Karpas-422 (cell line): ENCODE measurements at regions not wholly inside any gene's neighbourhood (a gene's known extent, or its start where the extent isn't known, plus 50 kb on each side); places are given as distances from the start of the nearest gene placed in this dataset.

Experiments
- DNase-seq: peaks from one replicate; pipeline ENCODE4 v3.0.0-alpha.2; 2015
- H2AFZ ChIP-seq: fragments of 200-600 bp; sonication (generic); 2 replicates; pipeline ENCODE4 v1.6.1; 2014; ENCODE audit warnings: antibody characterized with exemption, low read length, mixed read lengths
- H3K27ac ChIP-seq: fragments of 200-600 bp; sonication (generic); 2 replicates; pipeline ENCODE4 v1.5.1; 2014; ENCODE audit warnings: mild to moderate bottlenecking, low read length, moderate library complexity
- H3K27me3 ChIP-seq: fragments of 200-600 bp; sonication (generic); 2 replicates; pipeline ENCODE4 v1.6.1; 2014; ENCODE audit warnings: low read length, mixed read lengths
- H3K36me3 ChIP-seq: fragments of 200-600 bp; sonication (generic); 2 replicates; pipeline ENCODE4 v1.6.1; 2014; ENCODE audit warnings: low read length, mixed read lengths; ENCODE audit not compliant: insufficient read depth
- H3K4me1 ChIP-seq: fragments of 200-600 bp; sonication (generic); 2 replicates; pipeline ENCODE4 v1.6.1; 2014; ENCODE audit warnings: mild to moderate bottlenecking, low read length, mixed read lengths
- H3K4me2 ChIP-seq: fragments of 200-600 bp; sonication (generic); 2 replicates; pipeline ENCODE4 v1.6.1; 2014; ENCODE audit warnings: low read length, low read depth, mild to moderate bottlenecking; ENCODE audit not compliant: poor library complexity, severe bottlenecking
- H3K4me3 ChIP-seq: fragments of 200-600 bp; sonication (generic); 2 replicates; pipeline ENCODE4 v1.5.1; 2014; ENCODE audit warnings: mild to moderate bottlenecking, antibody characterized with exemption, low read length, mixed read lengths
- H3K79me2 ChIP-seq: fragments of 200-600 bp; sonication (generic); 2 replicates; pipeline ENCODE4 v1.6.1; 2014; ENCODE audit warnings: mild to moderate bottlenecking, low read length, mixed read lengths
- H3K9ac ChIP-seq: fragments of 200-600 bp; sonication (generic); 2 replicates; pipeline ENCODE4 v1.6.0; 2014; ENCODE audit warnings: low read length
- H3K9me2 ChIP-seq: fragments of 200-600 bp; sonication (generic), shearing (Covaris generic); replicated peaks from 2 replicates; pipeline ENCODE4 v1.6.0; 2014; ENCODE audit warnings: mild to moderate bottlenecking, low read length, moderate library complexity; ENCODE audit not compliant: insufficient read depth
- H3K9me3 ChIP-seq: fragments of 300-700, 200-600 bp; sonication (generic); 2 replicates; pipeline ENCODE4 v1.6.1; 2014; ENCODE audit warnings: low read length, mixed read lengths
- H4K20me1 ChIP-seq: fragments of 200-600 bp; sonication (generic); 2 replicates; pipeline ENCODE4 v1.6.1; 2014; ENCODE audit warnings: mild to moderate bottlenecking, antibody characterized with exemption, low read length, low read depth; ENCODE audit not compliant: insufficient read depth

DNA sequence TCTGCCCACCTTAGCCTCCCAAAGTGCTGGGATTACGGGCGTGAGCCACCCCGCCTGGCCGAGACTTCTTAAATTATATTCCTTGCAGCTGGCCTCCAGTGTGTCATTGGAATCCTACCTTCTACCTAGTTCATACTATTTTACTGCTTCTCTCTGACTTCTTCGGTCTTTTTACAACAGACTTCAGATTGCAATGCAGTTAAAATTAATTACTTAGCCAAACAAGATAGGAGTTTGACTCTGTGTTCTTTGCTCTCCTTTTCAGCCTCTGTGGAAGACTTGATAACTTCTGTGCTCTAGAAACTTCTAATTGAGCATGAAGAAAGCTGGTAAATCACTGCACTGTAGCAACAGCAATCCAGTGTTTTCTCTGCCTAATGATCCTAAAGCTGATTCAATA, 199.5 kb downstream of the GASK1B start:
- H3K27ac ChIP-seq: no peak overlapping the region
- no peaks in the 10 kb centered on the region for H3K79me2 ChIP-seq
- H3K27me3 ChIP-seq: no peaks in the 10 kb centered on the region
- no peak overlapping the region for H3K9ac ChIP-seq
- no peak overlapping the region for H3K4me2 ChIP-seq
- H3K4me1 ChIP-seq: no peaks in the 10 kb centered on the region
- no peaks in the 10 kb centered on the region for H3K9me2 ChIP-seq
- H4K20me1 ChIP-seq: no peaks in the 10 kb centered on the region
- no peaks in the 10 kb centered on the region for H3K36me3 ChIP-seq
- H3K4me3 ChIP-seq: no peak overlapping the region
- DNase-seq: no peak
- H2AFZ ChIP-seq: no peak overlapping the region
- no peaks in the 10 kb centered on the region for H3K9me3 ChIP-seq

- Histone ChIP-seq H3K36me3 (no peaks in the 10 kb centered on the region), H3K4me3 (no peak overlapping the region), H3K27ac (no peak overlapping the region), H3K4me1 (no peaks in the 10 kb centered on the region), H3K9ac (no peak overlapping the region), H3K9me2 (no peaks in the 10 kb centered on the region), H2AFZ (no peak overlapping the region), H3K4me2 (no peak overlapping the region), H3K9me3 (no peaks in the 10 kb centered on the region), H4K20me1 (no peaks in the 10 kb centered on the region), H3K79me2 (no peaks in the 10 kb centered on the region), H3K27me3 (no peaks in the 10 kb centered on the region)
- no peak for DNase-seq
These were observed 208.4 kb downstream of the GASK1B start for GRCh38 chr4:157964463-157964862.

- Histone ChIP-seq H3K9me3 (peaks cover 4% of the 10 kb centered on the region; the same call in 1 of the 2 replicates), H4K20me1 (no peaks in the 10 kb centered on the region), H2AFZ (no peak overlapping the region), H3K79me2 (no peaks in the 10 kb centered on the region), H3K4me2 (no peak overlapping the region), H3K4me3 (no peak overlapping the region), H3K27me3 (no peaks in the 10 kb centered on the region), H3K36me3 (no peaks in the 10 kb centered on the region), H3K27ac (no peak overlapping the region), H3K9ac (no peak overlapping the region), H3K9me2 (no peaks in the 10 kb centered on the region), H3K4me1 (no peaks in the 10 kb centered on the region)
- no peak for DNase-seq
These were observed 211.4 kb downstream of the GASK1B start for GRCh38 chr4:157961229-157961990.

GRCh38 chr4:157957905-157958304, 214.9 kb downstream of the GASK1B start:
- no peak for DNase-seq
- Histone ChIP-seq H3K9me3 (peaks cover 4% of the 10 kb centered on the region; the same call in 1 of the 2 replicates), H3K9me2 (0 out of 2 replicates have a peak, but pooled peaks cover 2% of the 10 kb centered on the region), H3K4me2 (no peak overlapping the region), H3K27ac (no peak overlapping the region), H3K36me3 (no peaks in the 10 kb centered on the region), H4K20me1 (no peaks in the 10 kb centered on the region), H3K4me1 (no peaks in the 10 kb centered on the region), H3K9ac (no peak overlapping the region), H3K27me3 (no peaks in the 10 kb centered on the region), H3K4me3 (no peak overlapping the region), H2AFZ (no peak overlapping the region), H3K79me2 (no peaks in the 10 kb centered on the region)

- Histone ChIP-seq H3K4me1 (no peaks in the 10 kb centered on the region), H3K36me3 (no peaks in the 10 kb centered on the region), H3K9me2 (no peaks in the 10 kb centered on the region), H3K4me2 (no peak overlapping the region), H3K79me2 (no peaks in the 10 kb centered on the region), H3K4me3 (no peak overlapping the region), H4K20me1 (no peaks in the 10 kb centered on the region), H3K27ac (no peak overlapping the region), H2AFZ (no peak overlapping the region), H3K9me3 (peaks cover 13% of the 10 kb centered on the region), H3K9ac (no peak overlapping the region), H3K27me3 (no peaks in the 10 kb centered on the region)
- no peak for DNase-seq
These were observed 230.8 kb downstream of the GASK1B start for GRCh38 chr4:157942017-157942416.

DNA sequence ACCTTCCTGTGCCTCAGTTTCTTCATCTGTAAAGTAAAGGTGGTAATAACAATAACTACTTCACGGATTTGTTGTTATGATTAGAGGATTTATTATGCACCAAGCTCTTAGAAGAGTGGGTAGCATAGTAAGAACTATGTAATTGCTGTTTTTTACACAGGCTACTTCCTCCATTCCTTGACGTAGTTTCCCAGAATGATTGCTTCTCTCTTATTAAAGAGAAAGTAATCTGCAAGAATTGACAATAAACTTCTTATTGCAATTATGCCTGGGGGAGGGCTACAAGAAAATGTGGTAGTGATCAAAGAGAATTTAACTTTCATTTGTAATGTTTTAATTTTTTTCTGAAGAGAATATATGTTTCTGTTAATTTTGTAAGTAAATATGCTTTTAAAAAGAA, 238.7 kb downstream of the GASK1B start:
- H3K4me3 ChIP-seq: no peak overlapping the region
- no peak overlapping the region for H3K9ac ChIP-seq
- no peak overlapping the region for H2AFZ ChIP-seq
- no peaks in the 10 kb centered on the region for H3K4me1 ChIP-seq
- no peaks in the 10 kb centered on the region for H4K20me1 ChIP-seq
- H3K9me2 ChIP-seq: no peaks in the 10 kb centered on the region
- peaks cover 21% of the 10 kb centered on the region for H3K9me3 ChIP-seq
- H3K27me3 ChIP-seq: no peaks in the 10 kb centered on the region
- no peaks in the 10 kb centered on the region for H3K36me3 ChIP-seq
- no peak overlapping the region for H3K27ac ChIP-seq
- no peak for DNase-seq
- H3K4me2 ChIP-seq: no peak overlapping the region
- H3K79me2 ChIP-seq: no peaks in the 10 kb centered on the region

DNA sequence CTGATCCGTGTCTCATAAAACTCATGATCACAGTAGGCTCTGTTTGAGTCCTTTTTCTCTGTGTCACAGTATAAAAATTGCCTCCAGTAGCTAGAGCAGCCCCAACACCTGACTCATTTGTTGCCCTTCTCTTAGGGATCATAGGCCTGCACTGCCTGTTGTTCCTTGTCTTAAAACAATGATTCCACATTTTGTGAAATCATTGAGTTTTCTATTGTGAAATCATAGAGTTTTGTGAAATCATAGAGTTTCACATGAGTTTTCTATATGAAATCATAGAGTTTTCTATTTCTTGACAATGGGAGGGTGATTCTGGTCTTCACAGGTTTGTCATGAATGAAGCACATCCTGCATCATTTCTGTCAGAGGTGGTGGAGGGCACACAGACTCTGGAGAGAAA, 239.9 kb downstream of the GASK1B start:
- no peak for DNase-seq
- Histone ChIP-seq H4K20me1 (no peaks in the 10 kb centered on the region), H3K27ac (no peak overlapping the region), H3K9me2 (no peaks in the 10 kb centered on the region), H3K4me1 (no peaks in the 10 kb centered on the region), H3K36me3 (no peaks in the 10 kb centered on the region), H3K9ac (no peak overlapping the region), H3K4me2 (no peak overlapping the region), H3K79me2 (no peaks in the 10 kb centered on the region), H2AFZ (no peak overlapping the region), H3K9me3 (peaks cover 24% of the 10 kb centered on the region), H3K27me3 (no peaks in the 10 kb centered on the region), H3K4me3 (no peak overlapping the region)

DNA sequence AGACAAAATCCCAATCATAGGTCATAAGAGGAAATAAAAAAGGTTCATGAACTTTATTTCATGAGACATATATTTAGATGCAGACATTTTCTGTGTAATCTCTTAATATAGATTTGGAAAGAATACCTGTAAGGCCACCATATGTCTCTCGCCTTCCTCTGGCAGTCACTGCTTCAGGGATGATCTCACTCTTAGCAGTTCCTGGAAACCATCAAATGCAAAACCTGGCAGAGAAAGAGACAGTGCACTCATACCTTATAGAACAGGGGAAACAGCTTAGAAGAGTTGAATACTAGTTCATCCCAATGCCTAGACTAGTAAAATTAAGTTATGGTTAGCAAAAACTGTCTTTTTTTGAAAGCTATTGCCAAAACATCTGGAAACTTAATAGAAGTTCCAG, 243.3 kb downstream of the GASK1B start:
- Histone ChIP-seq H3K36me3 (no peaks in the 10 kb centered on the region), H3K4me1 (no peaks in the 10 kb centered on the region), H3K79me2 (no peaks in the 10 kb centered on the region), H3K27ac (no peak overlapping the region), H3K9ac (no peak overlapping the region), H3K9me3 (peaks cover 20% of the 10 kb centered on the region), H4K20me1 (no peaks in the 10 kb centered on the region), H3K9me2 (no peaks in the 10 kb centered on the region), H2AFZ (no peak overlapping the region), H3K4me2 (no peak overlapping the region), H3K4me3 (no peak overlapping the region), H3K27me3 (no peaks in the 10 kb centered on the region)
- no peak for DNase-seq
